HG03442 (cell line): ENCODE measurements at regions not wholly inside any gene's neighbourhood (a gene's known extent, or its start where the extent isn't known, plus 50 kb on each side); places are given as distances from the start of the nearest gene placed in this dataset.
"Not testable (repeated sequence)": the region's sequence is repeated elsewhere in the genome, so short reads cannot be mapped to it uniquely, and the experiment has no call there.

Experiments
- ATAC-seq: cut with Tn5 transposase; IDR thresholded peaks from one replicate; pipeline ENCODE4 v1.9.1; 2021; ENCODE audit warnings: mild to moderate bottlenecking, moderate library complexity; ENCODE audit not compliant: unreplicated experiment

- no peak for ATAC-seq
These were observed 497.0 kb downstream of the DTWD2 start for GRCh38 chr5:118491351-118491750.

- no peak for ATAC-seq
These were observed 501.6 kb downstream of the DTWD2 start for GRCh38 chr5:118486647-118487225.

- no peak for ATAC-seq
These were observed 509.1 kb downstream of the DTWD2 start for GRCh38 chr5:118479285-118479684.

- ATAC-seq, result no peak
These were observed 509.5 kb downstream of the DTWD2 start for GRCh38 chr5:118478852-118479251.

GRCh38 chr5:118468085-118468484 lies 520.3 kb downstream of the DTWD2 start:
- ATAC-seq, result no peak

- no peak for ATAC-seq
These were observed 521.2 kb downstream of the DTWD2 start for GRCh38 chr5:118467103-118467502.

- ATAC-seq, result no peak
These were observed 521.9 kb downstream of the DTWD2 start for GRCh38 chr5:118466418-118466817.

- not testable (repeated sequence) for ATAC-seq
These were observed 526.1 kb downstream of the DTWD2 start for GRCh38 chr5:118462276-118462675.

GRCh38 chr5:118461436-118461835 lies 526.9 kb downstream of the DTWD2 start:
- ATAC-seq, result no peak

- ATAC-seq, result no peak
These were observed 528.9 kb downstream of the DTWD2 start for GRCh38 chr5:118459490-118459889.

- no peak for ATAC-seq
These were observed 532.3 kb downstream of the DTWD2 start for GRCh38 chr5:118456085-118456484.

GRCh38 chr5:118451697-118452247 lies 536.6 kb downstream of the DTWD2 start:
- no peak for ATAC-seq

GRCh38 chr5:118450554-118451332 lies 537.6 kb downstream of the DTWD2 start:
- no peak for ATAC-seq

GRCh38 chr5:118447350-118447749 lies 541.0 kb downstream of the DTWD2 start:
- no peak for ATAC-seq

- ATAC-seq, result no peak
These were observed 546.4 kb downstream of the DTWD2 start for GRCh38 chr5:118441956-118442355.

- no peak for ATAC-seq
These were observed 547.3 kb downstream of the DTWD2 start for GRCh38 chr5:118441034-118441433.

- no peak for ATAC-seq
These were observed 547.9 kb downstream of the DTWD2 start for GRCh38 chr5:118440496-118440895.

- no peak for ATAC-seq
These were observed 548.5 kb downstream of the DTWD2 start for GRCh38 chr5:118439831-118440230.

- no peak for ATAC-seq
These were observed 553.2 kb downstream of the DTWD2 start for GRCh38 chr5:118435131-118435530.

- no peak for ATAC-seq
These were observed 553.8 kb downstream of the DTWD2 start for GRCh38 chr5:118434522-118434921.

GRCh38 chr5:118430076-118430475 lies 558.3 kb downstream of the DTWD2 start:
- ATAC-seq, result no peak

GRCh38 chr5:118407958-118408357 lies 580.4 kb downstream of the DTWD2 start:
- no peak for ATAC-seq
